Right ventricle myocardium superior (tissue), 1 donor: ENCODE measurements at regions not wholly inside any gene's neighbourhood (a gene's known extent, or its start where the extent isn't known, plus 50 kb on each side); places are given as distances from the start of the nearest gene placed in this dataset.
"Not testable (repeated sequence)": the region's sequence is repeated elsewhere in the genome, so short reads cannot be mapped to it uniquely, and the experiment has no call there.

Source experiments
- ATAC-seq: fragments of 200-7000 bp; cut with Tn5 transposase; one replicate; pipeline ENCODE4 v1.9.1; 2020; ENCODE audit warnings: mild to moderate bottlenecking; ENCODE audit not compliant: poor library complexity
- DNase-seq: peaks from one replicate; pipeline ENCODE4 v3.0.0-alpha.2; 2020
- intact Hi-C: fragments of 100-400 bp; cut with DNase I; formaldehyde crosslinking; loops from one replicate; pipeline ENCODE4 v1.11.2; 2022
- donor health status: DM: no; HTN: yes; CAD: no; lungs with severe emphysema.

- DNase-seq: no peak
- ATAC-seq: no peak
- intact Hi-C loops: no loop called here
Observed at GRCh38 chr1:238652346-238652968, 733.9 kb upstream of the CHRM3 start.

DNA sequence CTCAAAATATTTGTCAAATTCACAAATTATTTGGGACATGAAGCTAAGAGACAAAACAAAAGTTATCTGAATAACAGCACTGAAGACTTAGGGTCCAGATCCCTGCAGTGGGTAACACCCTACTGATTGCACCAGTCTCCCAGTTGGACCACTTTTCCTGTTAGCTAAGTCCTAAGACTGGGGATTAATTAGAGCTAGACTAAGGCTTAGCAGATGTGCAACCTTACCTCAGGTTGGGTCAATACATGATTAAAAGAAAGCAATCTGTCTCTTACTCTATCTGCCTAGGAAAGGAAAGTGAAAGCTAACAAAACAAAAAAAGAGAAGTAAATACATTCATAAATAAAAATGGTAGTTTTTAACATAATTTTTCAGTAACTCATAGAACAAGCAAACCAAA, 737.2 kb upstream of the CHRM3 start:
- ATAC-seq: no peak
- DNase-seq: no peak
- intact Hi-C loops: no loop called here

GRCh38 chr1:238648751-238649150, 737.6 kb upstream of the CHRM3 start:
- intact Hi-C loops: no loop called here
- ATAC-seq: no peak
- no peak for DNase-seq

DNA sequence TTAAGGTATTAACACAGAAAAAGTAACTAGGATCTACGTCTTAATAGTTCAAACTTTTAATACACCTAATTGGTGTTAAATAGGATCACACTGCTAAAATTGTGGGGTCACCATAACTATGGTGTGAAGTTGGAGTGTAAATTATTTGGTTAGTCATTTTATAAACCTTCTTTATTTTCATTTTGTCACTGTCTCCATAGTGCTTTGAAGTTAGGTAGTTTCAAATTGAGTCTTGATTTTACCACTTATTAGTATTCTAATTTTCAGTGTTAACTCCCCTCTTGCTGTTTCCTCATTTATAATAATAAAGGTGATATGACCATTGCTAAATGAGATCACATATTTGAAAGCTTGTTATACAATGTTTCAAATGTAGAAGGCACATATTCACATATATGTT, 738.1 kb upstream of the CHRM3 start:
- ATAC-seq (no peak), DNase-seq (no peak)
- intact Hi-C loops: no loop called here

GRCh38 chr1:238647877-238648276, 738.5 kb upstream of the CHRM3 start:
- intact Hi-C loops: no loop called here
- DNase-seq (no peak), ATAC-seq (no peak)

DNA sequence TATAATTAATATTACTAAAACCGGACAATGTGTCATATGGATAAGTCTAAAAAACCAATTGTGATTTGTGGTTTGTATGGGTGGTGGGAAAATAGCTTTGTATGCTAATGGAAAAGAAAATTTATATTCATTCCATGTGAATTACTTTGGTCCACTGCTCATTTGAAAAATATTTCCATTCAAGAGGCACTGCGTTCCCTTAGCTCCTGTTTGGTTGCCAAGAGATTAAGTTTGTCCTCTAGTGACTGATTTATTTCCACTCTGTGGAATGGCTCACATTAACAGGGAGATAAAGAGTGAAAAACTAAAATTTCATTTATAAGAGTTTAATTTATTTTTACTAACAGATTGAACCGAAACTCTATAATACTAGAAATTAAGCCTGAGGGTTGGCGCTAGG, 744.1 kb upstream of the CHRM3 start:
- no peak for DNase-seq
- intact Hi-C loops: no loop called here
- ATAC-seq: no peak

DNA sequence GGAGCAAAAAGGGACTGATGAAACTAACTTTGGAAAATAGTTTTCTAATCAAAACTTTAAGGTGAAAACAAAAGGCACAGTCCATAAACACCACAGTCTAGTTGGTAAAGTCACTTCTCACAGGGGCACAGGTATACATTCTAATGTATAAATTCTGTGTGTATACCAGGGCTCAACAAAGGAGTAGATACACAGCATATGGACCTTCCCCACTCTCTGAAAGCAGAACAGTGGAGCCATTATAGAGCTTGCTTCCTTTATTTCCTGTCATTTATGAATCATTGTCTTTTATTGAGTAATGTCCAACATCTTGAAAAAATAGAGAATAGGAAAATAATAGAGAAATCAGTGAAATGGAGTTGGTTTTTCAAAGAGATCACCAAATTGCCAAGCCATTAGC, 746.5 kb upstream of the CHRM3 start:
- ATAC-seq (no peak), DNase-seq (no peak)
- intact Hi-C loops: no loop called here

- ATAC-seq (no peak), DNase-seq (no peak)
- intact Hi-C loops: no loop called here
Observed at GRCh38 chr1:238628110-238628509, 737.4 kb upstream of the ZP4 start.

GRCh38 chr1:238624776-238625175, 734.1 kb upstream of the ZP4 start:
- ATAC-seq (no peak), DNase-seq (no peak)
- intact Hi-C loops: no loop called here

DNA sequence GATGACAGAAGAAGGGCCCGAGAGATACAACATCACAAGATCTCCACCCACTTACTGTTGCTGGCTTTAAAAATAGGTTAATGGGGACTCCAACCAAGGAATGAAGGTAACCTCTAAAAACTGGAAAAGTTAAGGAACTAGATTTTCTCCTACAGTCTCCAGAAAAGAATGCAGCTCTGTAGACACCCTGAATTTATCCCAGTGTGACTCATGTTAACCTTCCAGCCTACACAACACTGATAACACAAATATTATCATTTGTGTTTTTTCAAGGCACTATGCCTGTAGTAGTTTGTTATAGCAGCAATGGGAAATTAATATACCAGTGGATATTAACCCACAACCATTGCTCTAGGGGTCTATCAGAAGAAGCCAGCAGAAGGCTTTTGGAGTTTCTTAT, 730.7 kb upstream of the ZP4 start:
- intact Hi-C loops: no loop called here
- no peak for ATAC-seq
- no peak for DNase-seq

DNA sequence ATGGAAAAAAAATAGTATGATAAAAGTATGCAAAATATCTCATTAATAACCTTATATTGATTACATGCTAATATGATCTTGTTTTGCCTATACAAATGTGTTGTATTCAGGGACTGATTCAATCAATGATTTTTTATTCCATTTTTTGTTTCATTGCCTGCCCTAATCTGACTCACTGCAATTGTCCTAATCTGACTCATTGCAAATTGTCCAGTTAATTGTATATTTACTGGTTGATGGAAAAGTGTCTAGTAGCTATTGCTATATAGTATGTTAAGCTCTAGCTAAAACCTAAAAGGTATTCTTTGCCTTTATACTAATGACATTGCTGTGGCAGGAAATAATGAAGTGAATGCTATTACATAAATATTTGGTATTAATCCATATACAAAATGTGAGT, 728.9 kb upstream of the ZP4 start:
- intact Hi-C loops: no loop called here
- DNase-seq (no peak), ATAC-seq (no peak)

GRCh38 chr1:238611406-238611805, 720.7 kb upstream of the ZP4 start:
- DNase-seq (no peak), ATAC-seq (no peak)
- intact Hi-C loops: no loop called here

GRCh38 chr1:238608144-238608543, 717.4 kb upstream of the ZP4 start:
- no peak for ATAC-seq
- intact Hi-C loops: no loop called here
- no peak for DNase-seq

DNA sequence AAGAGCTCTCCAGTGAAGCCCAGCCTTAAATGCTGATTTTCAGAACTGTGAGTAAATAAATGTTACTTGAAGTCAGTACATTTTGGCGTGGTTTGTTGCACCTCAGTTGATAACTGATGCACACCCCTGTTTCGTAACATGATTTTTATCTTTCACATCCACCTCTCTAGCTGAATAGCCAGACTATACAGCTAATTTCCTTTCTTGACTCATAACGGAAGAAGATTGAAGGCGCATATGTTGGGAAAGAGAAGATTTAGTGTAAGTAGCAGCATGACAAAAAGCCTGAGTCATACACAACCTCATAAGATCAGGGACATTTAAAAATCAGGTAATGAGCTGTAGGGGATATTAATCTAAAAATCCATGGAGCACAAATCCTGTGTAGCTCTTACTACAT, 716.2 kb upstream of the ZP4 start:
- DNase-seq: no peak
- no peak for ATAC-seq
- intact Hi-C loops: no loop called here

DNA sequence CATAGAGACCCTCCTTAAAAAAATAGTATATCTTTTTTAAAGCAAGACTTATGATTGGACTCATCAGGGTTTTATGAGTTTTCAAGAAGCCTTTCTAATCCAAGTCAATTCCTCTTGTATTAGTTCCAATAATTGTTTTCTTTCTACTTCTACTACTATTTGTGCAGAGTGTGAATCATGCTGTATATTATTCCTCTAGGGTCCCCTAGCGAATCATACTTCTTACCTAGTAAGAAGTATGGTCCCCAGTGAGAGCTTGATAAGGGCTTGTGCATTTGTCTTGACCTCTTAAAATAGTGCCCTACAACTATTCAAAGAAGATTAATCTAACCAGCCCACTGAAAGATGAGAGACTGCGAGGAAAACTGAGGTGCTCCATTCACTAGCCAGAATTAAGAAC, 715.7 kb upstream of the ZP4 start:
- ATAC-seq (no peak), DNase-seq (no peak)
- intact Hi-C loops: no loop called here

DNA sequence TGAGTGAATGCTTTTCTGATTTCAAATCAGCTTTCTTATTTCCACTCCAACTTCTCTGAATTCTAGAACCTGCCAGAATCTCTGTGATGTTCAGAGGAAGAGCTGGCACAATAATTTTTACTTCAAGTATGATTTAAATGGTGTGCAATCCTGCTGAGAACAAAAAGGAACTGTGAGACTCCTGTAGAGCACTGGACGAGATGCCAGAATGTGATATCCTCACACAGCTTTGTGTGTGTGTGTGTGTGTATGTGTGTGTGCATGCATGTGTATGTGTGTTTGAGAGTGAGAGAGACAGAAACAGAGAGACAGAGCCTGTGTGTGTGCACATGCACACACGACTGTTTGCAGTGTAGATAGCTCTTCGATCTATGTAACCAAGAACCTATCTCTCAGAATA, 713.6 kb upstream of the ZP4 start:
- ATAC-seq (no peak), DNase-seq (no peak)
- intact Hi-C loops: no loop called here

- ATAC-seq, DNase-seq, intact Hi-C loops: not testable (repeated sequence)
Observed at GRCh38 chr1:238601604-238602003, 710.9 kb upstream of the ZP4 start.

GRCh38 chr1:238596703-238597102, 706.0 kb upstream of the ZP4 start:
- ATAC-seq (no peak), DNase-seq (no peak)
- intact Hi-C loops: no loop called here

DNA sequence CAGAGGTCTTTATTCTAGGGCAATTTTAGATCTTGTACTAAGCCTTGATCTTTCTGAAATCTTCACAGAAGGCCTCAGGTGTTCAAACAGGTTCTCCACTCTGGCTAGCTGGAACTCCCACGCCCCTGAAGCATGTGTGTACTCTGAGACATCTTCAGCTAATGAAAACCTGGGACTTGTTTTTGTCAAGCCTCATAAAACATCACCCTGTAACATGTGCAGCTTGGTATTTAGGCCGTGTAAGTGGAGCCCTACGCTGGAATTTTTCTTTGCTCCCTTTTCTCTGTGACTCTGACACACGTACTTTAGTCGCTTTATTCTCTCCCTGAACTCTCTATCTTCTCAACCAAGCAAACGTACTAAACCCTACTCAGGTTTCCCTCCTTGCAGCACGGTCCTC, 701.9 kb upstream of the ZP4 start:
- DNase-seq (no peak), ATAC-seq (no peak)
- intact Hi-C loops: no loop called here

DNA sequence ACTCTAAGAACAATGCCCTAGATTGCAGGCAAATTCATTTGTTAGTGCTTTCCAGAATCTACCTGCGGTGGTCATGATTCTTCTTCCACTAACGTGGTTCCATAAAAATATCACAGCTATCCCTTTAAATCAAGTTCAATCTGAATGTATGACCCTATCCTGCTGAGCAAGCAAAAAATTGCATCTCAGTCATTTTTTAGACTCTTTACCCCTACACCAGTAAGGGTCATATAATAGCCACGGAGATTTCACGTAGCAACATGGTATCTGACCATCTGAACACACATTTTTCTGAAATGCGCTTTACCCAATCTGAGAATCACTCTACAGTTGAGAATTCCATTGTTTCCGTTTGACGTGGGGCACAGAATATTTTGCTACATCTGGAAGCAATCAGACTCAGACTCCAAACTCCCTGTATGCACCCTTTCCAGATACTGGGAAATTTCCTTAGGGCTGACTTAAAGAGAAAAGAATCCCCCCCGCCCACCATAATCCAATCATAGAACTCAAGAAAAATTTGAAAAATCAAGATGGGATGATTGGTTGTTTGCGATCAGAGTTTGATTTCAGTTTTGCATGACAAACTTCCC, 699.2 kb upstream of the ZP4 start:
- DNase-seq (no peak), ATAC-seq (no peak)
- intact Hi-C loops: no loop called here

- intact Hi-C loops: no loop called here
- DNase-seq: no peak
- ATAC-seq: no peak
Observed at GRCh38 chr1:238582816-238583215, 692.1 kb upstream of the ZP4 start.
